NCI-H2227 (cell line): ENCODE measurements at regions not wholly inside any gene's neighbourhood (a gene's known extent, or its start where the extent isn't known, plus 50 kb on each side); places are given as distances from the start of the nearest gene placed in this dataset.

ENCODE experiments used
- DNase-seq: peaks from one replicate; lab custom pipeline; 2025; ENCODE audit not compliant: unreplicated experiment; lab: John Stamatoyannopoulos, UW

DNA sequence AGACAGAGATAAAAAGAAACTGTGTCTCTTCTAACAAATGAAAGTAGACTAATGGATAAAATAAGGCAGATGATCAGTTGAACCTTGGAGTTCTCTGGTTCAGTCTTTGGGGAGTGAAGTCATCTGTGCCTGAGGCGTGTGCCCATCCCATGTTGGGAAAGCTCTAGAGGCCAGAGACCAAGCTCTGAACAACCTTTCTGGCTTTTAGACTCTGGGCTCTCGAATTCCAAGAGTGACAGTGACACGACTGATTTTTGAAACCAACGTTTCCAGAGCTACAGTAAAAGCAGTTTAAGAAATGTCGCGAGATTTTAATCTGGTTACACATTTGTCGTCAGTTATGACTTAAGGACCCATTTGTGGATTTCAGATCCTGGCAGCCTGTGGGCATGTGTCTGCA is 83.7 kb upstream of the APCDD1 start:
- DNase-seq = no peak

DNA sequence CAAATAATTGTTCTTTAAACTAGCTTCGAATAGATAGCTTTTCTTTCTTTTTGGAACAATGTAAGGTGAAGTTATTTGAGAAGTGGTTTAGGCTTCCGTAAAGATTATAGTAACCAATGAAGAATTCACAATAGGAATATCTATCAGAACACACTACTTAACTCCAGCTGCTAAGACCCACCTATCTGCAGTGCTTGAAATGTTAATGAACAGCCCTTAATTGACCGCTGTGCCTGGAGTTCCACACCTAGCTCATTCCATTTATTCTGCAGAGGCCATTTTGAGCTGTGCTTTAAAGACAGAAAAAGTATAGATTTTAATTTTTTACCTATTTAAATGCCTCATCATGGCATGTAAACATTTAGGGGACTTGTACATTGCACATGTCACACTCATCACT is 83.3 kb upstream of the APCDD1 start:
- DNase-seq = no peak

DNA sequence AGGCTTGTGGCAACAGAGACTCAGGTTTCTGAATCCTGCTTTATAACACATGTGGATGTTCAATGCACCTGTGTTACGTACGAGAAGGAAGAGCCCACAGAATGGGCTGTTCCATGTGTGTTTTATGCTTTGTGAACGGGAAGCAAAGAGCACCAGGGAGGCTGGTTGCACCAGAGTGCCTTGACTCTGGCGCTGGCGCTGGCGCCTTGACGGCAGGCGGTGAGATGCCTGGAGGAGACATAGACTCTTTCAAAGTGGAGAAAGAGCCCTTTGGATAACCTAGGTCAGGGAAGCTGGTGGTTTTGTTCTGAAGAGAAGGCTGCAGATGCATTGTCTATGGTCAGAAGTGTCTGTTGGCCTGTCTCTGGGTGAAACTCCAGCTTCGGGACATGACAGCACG is 80.2 kb upstream of the APCDD1 start:
- no peak for DNase-seq

DNA sequence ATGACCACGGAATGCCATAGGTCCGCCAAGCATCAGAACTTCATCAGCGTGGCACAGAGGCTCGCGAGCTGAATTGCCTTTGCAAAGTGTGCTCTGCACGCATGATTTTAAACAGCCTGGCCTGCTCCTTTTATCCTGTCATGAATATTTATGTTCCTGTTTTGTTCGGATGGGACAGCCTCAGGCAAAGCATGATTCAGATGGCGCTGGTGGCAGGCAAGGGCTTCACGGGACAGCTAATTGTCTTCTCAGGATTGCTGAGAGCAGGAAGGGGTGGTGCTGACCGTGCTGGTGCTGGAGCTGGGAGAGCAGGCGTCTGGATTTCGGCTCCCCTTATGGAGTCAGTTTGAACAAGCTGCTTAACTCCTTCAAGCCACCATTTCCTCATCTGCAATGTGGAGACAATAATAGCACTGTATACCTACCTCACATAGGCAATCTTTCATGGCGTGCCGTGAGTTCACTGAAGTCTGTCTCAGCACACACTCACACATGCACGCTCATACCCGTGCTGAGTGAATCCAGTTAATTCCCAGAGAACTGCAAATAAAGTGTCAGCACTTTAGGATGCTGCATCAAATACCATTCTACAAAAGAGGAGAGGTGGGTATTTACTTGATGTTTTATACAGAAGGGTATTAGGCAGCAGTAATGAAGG is 79.7 kb upstream of the APCDD1 start:
- DNase-seq = no peak

DNA sequence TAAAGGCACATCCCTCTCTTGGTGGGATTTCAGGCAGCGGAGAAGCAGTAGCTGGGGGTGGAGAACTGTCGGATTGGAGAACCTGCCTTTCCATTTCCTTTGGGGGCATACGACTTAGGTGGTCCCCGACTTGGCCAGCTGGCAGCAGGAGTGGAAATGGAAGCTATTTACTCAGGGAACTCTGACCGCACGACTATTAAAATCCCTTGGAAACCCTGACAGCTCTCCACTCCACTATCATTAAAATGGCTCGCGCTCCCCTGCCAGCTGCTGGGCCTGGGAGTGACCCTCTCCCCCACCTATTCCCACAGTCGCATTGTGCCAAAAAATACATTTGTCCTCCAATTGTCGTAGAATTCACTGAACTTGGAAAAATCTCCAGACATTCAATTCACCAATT is 77.7 kb upstream of the APCDD1 start:
- peak; percentile 76 for DNase-seq

DNA sequence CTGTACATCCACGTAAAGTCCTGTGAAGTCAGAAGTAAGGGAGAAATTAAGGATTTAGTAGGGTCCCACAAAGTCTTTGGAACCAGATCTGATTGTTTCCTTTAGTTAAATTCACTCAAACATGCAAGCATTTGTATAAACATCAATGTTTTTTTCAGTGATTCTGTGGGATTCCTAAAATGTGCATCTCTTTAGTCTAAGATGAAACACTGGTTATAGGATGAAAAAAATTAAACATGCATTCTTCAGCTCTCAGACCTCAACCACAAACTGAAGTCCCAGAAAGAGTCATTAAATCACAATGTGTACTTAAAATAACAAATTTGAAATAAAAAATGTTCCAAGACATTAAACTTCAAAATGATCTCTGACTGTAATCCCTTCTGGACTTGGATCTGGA is 76.5 kb upstream of the APCDD1 start:
- DNase-seq = no peak

DNA sequence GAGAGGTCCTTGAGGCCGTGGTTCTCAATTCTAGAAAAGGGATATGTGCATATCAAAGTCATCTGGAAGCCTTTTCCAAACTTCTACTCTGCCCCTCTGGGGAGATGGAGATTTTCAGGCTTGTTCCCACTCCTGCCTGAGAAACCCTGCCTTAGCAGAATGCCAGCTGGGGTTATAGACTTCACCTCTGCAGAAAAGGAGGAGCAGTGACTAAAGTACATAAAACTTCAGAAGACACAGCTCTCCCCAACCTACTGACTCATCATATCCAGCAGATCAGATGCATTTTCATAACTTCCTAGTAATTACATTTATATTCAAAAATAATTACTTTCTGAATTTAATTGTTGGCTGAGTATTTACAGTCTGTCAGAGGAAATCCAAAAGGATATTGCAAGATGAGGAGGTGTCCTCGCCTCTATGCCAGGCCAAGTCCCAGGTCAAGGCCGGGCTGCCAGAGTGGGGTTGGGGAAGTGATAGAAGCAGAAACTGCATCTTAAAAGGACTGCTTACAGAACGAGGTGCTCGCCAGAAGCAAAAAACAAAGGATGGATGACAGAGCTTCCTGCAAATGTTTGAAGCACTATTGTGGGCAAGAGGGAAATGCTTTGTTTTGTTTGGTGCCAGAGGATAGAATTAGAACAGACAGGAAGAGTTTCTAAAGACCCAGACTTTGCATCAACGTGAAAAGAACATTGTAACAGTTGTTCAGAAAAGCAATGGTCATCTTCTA is 75.6 kb upstream of the APCDD1 start:
- DNase-seq = no peak

DNA sequence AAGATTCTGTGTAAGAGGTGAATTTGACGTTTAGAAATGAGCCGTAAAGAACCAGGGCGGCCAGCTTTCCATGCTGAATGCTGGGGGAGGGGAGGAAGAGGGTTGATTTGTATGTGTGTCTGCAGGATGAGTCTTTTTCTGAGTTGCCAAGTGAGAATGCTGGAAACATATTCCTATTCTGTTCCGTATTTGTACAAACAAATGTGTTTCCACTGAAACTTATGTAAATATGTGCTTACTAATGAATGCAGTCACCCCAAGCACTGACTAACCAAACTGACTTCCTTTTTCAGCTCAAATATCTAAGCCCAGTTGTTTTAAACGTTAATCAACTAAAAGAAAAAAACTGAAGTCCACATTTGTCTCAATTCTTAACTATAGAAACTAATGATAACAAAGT is 74.9 kb upstream of the APCDD1 start:
- no peak for DNase-seq

DNA sequence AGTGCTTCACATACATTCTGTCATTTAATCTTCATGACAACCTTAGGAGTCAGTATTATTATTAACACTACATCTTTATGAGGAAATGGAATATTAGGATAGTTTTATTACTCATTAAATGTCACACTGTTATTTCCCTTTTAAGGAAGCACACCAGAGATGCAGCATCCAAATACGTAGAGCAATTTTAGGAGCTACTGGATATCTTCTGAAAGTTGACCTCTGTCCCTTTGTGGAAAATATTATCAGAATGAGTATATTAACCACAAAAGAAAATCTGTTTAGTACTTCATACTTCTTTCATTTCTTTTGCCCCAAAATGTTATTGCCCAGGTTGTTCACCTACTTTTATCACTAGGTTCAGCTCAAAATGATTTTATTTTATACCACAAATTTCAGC is 72.9 kb upstream of the APCDD1 start:
- DNase-seq = no peak

DNA sequence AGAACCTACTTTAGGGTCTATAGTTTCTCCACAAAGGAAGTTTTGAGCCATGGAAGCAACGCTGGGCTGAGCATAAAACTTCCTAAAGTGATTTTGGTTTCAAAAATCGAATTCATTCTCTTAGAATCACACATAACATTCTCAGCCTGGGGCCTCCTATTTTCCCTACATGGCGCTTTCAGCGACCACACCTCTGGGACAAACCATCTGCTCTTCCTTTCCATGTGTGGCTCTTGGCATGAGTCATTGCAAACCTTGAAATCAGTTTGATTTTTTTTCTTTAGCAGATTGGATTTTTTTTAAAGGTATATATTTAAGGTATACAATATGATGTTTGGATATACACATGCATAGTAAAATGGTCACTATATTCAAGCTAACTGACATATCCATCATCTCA is 72.5 kb upstream of the APCDD1 start:
- no peak for DNase-seq

DNA sequence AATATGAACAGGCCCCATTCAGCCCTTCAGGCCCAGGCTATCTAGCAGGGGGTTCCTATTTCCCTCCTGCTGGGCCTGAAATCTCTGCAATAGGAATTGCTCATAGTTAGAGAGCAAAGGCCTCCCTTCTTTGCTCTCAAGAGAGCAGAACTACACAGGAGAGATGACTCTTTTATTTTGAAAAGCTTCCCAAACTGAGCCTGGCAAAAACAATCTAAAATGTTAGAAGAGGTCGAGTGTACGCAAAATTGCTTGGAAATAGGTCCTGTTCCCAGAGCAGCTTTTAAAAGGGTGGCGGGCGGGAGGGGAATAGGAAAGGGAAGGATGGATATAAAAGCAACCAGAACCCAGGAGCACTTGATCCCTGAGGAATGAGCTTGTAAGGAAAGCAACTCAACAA is 68.4 kb upstream of the APCDD1 start:
- DNase-seq = no peak

DNA sequence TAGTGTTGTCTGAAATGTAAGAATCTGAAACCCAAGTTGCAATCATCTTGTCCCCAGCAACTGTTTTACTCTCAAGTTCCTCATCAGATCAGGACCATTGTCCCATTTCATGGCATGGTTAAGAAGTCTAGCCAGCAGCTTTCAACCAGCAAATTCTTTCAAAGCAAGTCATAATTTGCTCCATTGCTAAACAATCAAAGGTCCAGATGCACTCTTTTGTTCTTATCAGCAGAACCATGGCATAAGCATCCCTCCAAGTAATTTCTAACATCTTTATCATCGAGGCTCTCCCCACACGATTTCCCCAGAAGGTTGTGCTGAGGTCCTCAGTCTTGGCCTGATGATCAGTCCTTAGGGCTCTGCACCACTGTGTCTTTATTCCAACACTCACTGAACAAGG is 67.5 kb upstream of the APCDD1 start:
- DNase-seq = no peak

DNA sequence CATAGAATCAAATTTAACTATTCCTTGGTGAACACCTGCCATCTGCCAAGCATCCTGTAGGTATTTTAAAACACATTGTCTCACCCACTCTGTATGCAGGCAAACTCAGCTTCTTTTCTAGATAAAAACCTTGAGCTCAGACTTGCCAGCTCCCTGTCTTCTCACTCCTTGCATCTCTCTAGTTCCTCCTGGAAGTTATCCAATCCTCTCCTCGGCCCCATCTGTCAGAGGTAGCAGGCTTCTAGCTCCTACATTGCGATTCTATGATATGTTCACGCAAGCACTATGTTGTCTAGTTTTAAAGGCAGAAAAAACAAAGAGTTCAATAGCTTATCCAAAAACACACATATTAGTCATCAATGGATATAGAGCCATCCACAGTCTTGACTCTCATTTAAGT is 67.0 kb upstream of the APCDD1 start:
- no peak for DNase-seq

DNA sequence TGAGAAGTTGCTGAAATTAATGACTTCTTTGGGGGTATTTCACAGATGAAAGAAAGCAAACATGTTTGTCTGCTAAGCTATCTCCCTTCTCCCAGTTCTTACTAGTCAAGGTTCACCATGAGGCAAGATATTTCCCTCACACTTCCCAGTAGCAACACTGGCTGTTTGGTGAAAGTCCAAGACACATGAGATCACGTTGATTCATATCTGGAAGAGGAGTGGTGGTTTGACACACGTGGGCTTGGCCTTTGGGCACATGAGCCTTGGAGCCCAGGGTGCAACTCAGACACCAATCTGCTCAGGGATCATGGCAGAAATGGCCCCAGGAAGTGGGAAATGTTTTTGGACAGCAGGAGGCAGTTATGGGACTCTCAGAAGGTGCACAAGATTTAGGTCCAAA is 66.1 kb upstream of the APCDD1 start:
- DNase-seq = no peak

DNA sequence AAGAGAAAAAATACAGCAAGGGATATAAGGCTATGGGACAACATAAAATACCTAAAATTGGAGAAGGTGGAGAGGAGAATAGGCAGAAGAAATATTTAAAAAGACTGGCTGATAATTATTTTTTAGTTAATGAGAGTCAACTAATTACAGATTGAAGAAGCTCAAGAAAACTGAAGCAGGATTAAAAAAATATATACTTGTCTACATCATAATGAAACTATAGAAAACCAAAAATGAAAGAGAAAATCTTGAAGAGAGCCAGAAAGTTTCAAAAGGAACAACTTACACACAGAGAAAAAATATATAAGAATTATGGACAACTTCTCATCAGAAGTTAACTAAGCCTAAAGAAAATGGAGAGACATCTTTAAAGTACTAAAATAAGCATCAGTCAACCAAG is 62.9 kb upstream of the APCDD1 start:
- DNase-seq = no peak

DNA sequence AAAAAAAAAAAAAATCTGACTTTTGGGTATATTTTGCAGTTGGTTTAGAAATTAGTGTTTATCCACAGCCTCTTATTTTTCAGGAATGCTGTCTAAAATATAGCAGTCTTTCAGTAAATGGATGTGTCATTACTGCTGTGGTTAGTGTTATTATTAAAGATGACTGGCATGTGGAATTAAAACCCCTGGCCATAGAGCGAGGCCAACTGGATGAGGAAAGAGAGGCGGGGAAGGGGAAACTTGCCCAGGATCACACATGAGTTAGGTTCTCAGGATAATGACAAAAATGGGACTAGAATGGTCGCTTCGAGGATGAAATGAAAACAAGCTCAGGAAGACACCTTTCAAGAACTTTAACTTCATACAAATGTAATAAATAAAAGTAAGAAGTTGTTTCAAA is 57.4 kb upstream of the APCDD1 start:
- no peak for DNase-seq

DNA sequence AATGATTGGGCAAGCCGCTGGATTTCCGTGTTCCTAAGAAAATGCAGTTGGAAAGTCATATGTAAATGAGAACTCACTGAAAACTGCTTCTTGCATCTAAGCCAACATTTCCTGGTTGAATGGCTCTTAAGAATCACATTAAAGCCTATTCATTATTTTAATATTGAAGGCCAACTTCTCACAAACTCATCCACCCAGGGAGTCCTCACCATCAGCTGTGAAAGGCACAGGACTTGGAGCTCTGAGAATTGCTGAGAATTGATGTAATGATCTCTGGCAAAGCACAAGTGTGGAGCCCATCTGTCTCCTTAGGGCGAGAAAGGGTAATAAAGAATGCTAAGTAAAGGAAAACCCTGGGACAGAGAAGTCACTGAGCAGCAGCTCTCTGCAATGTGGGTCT is 55.9 kb upstream of the APCDD1 start:
- DNase-seq = no peak

DNA sequence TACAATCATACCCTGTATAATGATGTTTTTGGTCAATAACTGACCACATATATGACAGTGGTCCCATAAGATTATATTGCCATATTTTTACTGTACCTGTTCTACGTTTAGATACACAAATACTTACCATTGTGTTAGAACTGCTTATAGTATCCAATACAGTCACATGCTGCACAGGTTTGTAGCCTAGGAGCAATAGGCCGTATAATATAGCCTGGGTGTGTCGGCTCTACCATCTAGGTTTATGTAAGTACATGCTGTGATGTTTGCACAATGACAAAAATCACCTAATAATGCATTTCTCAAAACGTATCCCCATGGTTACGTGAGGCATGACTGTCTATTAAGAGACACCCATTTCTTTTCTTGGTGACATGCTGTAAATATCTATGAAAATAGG is 55.0 kb upstream of the APCDD1 start:
- DNase-seq = no peak

DNA sequence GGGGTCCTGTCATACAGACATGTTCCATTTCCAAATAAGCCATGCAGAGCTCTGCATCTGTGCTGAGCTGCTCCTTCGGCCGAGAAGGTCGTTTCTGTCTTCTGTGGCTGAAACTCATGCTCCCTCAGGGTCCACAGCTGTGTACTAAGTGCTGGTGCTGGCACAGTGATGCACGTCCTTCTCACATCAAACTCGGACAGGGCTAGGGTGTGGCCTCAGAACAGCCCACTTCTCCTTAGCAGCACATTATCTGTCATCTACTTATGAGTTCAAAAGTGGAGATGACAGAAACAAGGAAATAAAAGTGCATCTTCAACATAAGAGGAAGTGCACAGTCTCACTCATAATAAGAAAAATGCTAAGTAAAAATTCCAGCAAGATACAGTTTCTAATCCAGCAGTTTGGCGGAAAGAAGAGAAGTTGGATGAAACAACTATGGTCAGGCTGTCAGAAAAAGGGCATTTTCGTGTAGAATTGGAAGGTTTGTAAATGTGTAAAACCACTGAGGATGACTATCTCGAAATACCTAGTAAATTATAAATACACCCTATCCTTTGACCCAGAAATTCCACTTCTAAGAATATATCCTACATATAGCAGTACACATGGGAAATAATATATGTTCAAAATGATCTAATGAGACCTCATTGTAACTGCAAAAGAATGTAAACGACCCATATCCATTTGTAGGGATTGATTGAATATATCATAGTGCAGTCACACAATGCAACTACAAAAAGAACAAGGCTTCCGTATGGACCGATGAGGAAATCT is 53.7 kb upstream of the APCDD1 start:
- DNase-seq = no peak

DNA sequence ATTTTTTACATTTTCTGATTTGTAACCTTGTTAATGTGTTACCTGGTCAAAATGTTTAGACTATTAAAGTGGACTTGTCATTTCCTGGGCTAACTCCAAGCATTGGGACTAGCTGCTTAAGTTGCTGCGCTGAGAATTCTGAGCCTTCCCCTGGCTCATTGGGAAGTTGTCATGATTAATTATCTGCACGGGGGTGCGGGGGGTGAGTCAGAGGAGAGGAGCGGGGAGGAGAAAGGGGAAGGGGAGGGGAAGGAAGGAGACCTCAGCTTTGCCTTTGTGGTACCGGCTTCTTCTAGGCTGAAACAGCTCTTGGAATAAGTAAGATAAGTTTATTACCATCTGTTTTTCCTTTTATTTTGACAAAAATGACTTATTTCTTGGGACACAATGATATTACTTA is 52.9 kb upstream of the APCDD1 start:
- no peak for DNase-seq

DNA sequence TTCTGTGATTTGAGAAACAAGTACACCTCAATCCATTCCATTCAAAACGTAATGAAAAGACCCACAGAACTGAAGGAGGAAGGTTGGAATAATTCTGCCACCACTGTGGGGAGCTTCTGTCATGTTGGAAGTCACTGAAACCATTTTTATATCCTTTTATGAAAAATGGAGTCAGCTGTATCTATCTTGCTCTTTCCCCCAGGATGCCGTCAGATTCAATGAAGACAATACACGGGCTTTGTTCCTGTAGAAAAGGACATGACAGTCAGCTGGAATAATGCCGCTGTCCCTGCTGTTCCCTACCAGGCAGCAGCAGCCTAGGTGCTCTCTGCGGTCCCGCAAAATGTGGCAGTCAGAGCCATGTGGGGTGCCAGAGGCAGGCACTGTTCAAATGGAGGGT is 52.5 kb upstream of the APCDD1 start:
- no peak for DNase-seq

DNA sequence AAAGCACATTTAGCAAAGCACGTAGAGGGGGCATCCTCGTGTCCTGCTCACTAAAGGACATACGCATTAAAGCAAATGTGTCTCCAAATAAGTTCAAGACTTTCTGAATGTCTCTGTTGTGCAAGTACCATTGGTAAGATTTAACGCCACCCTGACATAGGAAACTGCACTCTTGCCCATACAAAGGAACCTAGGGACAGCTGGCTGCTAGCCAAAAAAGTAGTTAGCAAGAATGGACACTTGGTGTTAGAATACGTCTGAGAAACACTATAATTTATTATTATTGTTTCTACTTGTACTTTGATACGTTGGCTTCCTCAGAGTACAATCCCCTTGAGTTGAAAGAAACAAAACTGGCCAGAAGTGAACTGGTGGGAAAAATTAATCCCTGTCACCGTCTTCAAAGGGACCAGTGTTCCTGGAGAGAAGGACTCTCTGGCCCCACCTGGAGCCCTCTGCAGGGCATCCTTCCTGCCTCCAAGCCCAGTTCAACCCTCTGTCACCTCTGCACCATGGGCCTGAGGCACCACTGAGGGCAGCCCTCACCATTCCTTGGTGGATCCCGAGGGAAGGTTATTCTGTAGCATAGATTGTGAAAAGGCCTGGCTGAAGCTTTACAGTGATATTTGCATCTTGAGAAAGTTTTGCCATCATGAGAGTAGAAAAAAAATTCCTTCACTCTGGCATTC is 51.4 kb upstream of the APCDD1 start:
- DNase-seq = no peak
